ENCODE measurements at regions not wholly inside any gene's neighbourhood (a gene's known extent, or its start where the extent isn't known, plus 50 kb on each side); places are given as distances from the start of the nearest gene placed in this dataset.

DNA sequence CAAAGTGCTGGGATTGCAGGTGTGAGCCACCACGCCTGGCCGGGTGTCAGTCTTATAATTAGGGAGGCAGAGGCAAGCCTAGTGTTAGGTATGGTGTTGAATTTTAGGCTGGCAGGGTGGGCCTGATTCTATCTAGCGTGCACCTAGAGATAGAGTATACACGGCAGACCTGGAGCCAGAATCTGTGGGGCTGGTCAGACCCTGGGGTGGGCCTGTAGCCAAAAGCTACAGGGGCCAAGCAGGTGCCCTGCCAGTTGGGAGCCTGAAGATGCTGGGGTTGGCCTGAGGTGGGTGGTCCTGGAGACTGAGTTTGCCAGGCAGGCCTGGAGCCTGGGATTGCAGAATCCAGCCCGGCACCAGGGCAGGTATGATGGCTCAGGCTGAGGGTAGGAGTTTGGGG is 1580.3 kb downstream of the ARAP2 start:
- 87 to 95% (median 93%) methylated on average over 4 to 5 of the region's 5 CpGs for WGBS, 5 donors
- Histone ChIP-seq H3K36me3 (no peaks in the 10 kb centered on the region), H3K4me3 (no peak overlapping the region), H3K9me3 (peaks cover 0 to 16% (median 0%) of the 10 kb centered on the region in 4 donors), H3K27ac (no peak overlapping the region), H3K27me3 (no peaks in the 10 kb centered on the region), H3K4me1 (no peaks in the 10 kb centered on the region)
- DNase-seq = no peak
- intact Hi-C loops (cut with DNase I; ENCODE audit: low total_unique reads) = no loop called here
- TF ChIP-seq POLR2AphosphoS5 (IDR thresholded peaks at IDR 0.05) = no peak
- TF ChIP-seq EP300 (IDR thresholded peaks at IDR 0.05) = no peak
- no peak for TF ChIP-seq POLR2A (IDR thresholded peaks at IDR 0.05)
- TF ChIP-seq, protein P1, sequence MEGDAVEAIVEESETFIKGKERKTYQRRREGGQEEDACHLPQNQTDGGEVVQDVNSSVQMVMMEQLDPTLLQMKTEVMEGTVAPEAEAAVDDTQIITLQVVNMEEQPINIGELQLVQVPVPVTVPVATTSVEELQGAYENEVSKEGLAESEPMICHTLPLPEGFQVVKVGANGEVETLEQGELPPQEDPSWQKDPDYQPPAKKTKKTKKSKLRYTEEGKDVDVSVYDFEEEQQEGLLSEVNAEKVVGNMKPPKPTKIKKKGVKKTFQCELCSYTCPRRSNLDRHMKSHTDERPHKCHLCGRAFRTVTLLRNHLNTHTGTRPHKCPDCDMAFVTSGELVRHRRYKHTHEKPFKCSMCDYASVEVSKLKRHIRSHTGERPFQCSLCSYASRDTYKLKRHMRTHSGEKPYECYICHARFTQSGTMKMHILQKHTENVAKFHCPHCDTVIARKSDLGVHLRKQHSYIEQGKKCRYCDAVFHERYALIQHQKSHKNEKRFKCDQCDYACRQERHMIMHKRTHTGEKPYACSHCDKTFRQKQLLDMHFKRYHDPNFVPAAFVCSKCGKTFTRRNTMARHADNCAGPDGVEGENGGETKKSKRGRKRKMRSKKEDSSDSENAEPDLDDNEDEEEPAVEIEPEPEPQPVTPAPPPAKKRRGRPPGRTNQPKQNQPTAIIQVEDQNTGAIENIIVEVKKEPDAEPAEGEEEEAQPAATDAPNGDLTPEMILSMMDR (IDR thresholded peaks at IDR 0.05) = no peak

DNA sequence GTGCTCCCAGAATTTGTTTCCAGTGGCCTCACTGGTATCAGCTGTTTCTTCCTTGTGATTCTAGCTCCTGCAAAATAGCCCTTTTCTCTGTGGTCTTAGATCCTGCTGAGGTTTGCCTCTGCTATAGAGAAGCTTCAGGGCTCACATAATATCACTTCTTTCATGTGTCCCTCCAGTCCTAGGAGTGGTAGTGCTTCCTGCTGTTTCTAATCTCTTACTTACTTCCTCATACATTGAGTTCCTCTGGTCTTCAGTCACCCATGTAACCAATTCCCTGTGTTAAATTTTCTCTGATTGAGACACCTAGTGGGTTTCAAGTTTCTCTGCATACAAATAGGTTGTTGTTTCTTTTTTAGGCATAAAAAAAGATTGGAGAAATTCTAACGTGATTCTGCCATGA is 1567.9 kb downstream of the ARAP2 start:
- H3K27ac ChIP-seq = no peak overlapping the region
- H3K4me1 ChIP-seq = no peaks in the 10 kb centered on the region
- intact Hi-C loops (cut with DNase I; ENCODE audit: low total_unique reads) = no loop called here
- no peak overlapping the region for H3K4me3 ChIP-seq
- no peaks in the 10 kb centered on the region for H3K9me3 ChIP-seq
- TF ChIP-seq POLR2A (IDR thresholded peaks at IDR 0.05) (no peak), POLR2AphosphoS5 (IDR thresholded peaks at IDR 0.05) (no peak), EP300 (IDR thresholded peaks at IDR 0.05) (no peak)
- TF ChIP-seq, protein P1 (IDR thresholded peaks at IDR 0.05) = no peak
- H3K27me3 ChIP-seq = no peaks in the 10 kb centered on the region
- H3K36me3 ChIP-seq = no peaks in the 10 kb centered on the region
- peak in 1 of 2 donors; percentile 9 for DNase-seq
- WGBS, 5 donors = 16 to 31% (median 24%) methylated on average over 1 of the region's 1 CpG

DNA sequence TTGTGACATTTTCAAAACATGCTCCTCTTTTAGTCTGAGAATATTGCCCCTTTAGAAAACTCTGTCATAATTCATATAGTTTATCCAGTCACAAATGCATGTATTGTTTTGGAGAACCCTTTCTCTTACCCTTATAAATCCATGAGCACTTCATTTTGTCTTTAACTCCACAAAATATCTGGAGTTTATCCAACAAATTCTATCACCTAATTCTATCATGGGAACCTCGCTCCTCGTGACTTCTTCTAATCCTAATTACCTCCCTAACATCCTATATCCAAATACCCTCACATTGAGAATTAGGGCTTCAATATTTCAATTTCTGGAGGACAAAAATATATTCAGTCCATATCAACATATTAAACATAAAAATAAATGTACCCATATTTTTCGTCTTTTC is 1565.9 kb downstream of the ARAP2 start:
- Histone ChIP-seq H3K36me3 (no peaks in the 10 kb centered on the region), H3K27ac (no peak overlapping the region), H3K9me3 (no peaks in the 10 kb centered on the region), H3K4me1 (no peaks in the 10 kb centered on the region), H3K4me3 (no peak overlapping the region), H3K27me3 (no peaks in the 10 kb centered on the region)
- TF ChIP-seq, protein P1 (IDR thresholded peaks at IDR 0.05) = no peak
- TF ChIP-seq POLR2A (IDR thresholded peaks at IDR 0.05) (no peak), EP300 (IDR thresholded peaks at IDR 0.05) (no peak)
- no peak for DNase-seq
- intact Hi-C loops (cut with DNase I; ENCODE audit: low total_unique reads) = no loop called here
- WGBS, 5 donors = 79 to 87% (median 85%) methylated on average over 3 of the region's 3 CpGs

DNA sequence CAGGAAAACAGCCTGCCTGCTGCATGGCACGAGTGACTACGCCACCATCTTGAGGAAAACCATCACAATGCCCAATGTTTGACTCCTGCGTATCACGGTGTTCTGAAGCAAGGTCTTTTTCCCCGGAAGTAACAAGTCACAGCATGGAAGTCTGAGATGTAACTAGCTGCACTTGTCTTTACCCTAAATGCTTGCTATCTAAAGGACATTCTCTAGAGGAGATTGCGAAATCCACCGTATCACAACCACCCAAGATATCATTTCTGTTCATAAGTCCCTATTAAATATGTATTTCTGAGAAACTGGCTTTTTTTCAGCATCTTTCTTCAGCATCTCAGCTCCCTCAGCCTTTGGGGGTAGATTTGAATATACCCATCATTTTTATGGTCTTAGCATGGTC is 1565.1 kb downstream of the ARAP2 start:
- intact Hi-C loops (cut with DNase I; ENCODE audit: low total_unique reads) = no loop called here
- no peak for DNase-seq
- WGBS, 5 donors = 87 to 95% (median 89%) methylated on average over 7 of the region's 7 CpGs

More for the DNA sequence above, 1565.1 kb downstream of the ARAP2 start:
- Histone ChIP-seq H3K4me3 (no peak overlapping the region), H3K27ac (no peak overlapping the region), H3K27me3 (no peaks in the 10 kb centered on the region), H3K36me3 (no peaks in the 10 kb centered on the region), H3K9me3 (no peaks in the 10 kb centered on the region), H3K4me1 (no peaks in the 10 kb centered on the region)
- no peak for TF ChIP-seq EP300 (IDR thresholded peaks at IDR 0.05)
- no peak for TF ChIP-seq POLR2A (IDR thresholded peaks at IDR 0.05)
- TF ChIP-seq, protein P1 (IDR thresholded peaks at IDR 0.05) = no peak
- TF ChIP-seq POLR2AphosphoS5 (IDR thresholded peaks at IDR 0.05) = no peak

All from stomach (tissue), 8 donors.